NT2/D1 (cell line): ENCODE measurements at regions not wholly inside any gene's neighbourhood (a gene's known extent, or its start where the extent isn't known, plus 50 kb on each side); places are given as distances from the start of the nearest gene placed in this dataset.

Experiments
- SUZ12 ChIP-seq: IDR thresholded peaks from 2 replicates; pipeline ENCODE4 v1.6.1; 2011; ENCODE audit not compliant: insufficient read length, insufficient read depth; ENCODE audit errors: extremely low read depth
- YY1 ChIP-seq: IDR thresholded peaks from 2 replicates; pipeline ENCODE4 v1.6.1; 2011; ENCODE audit not compliant: insufficient read length, insufficient read depth

DNA sequence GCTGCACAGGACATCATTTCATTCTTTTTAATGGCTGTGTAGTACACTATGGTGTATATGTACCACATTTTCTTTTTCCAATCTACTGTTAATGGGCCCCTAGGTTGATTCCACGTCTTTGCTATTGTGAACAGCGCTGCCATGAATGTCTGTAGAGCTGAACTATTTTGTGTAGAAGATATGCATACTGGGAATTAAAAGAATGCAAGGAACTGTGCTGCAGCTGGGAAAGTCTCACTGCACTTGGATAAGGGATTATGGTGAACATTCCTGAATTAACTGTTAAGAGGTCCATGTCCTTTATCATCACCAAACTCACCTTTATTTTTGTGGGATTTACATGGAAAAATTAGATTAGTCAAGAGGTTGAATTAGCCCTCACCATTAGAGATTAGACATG lies 224.7 kb downstream of the SNX19 start:
- TF ChIP-seq YY1 (no peak), SUZ12 (no peak)
